WTC11 (cell line): ENCODE measurements at regions not wholly inside any gene's neighbourhood (a gene's known extent, or its start where the extent isn't known, plus 50 kb on each side); places are given as distances from the start of the nearest gene placed in this dataset.

Experiments
- ATAC-seq: fragments of 200-7000 bp; cut with Tn5 transposase; 2 replicates; pipeline ENCODE4 v1.10.0; 2021; ENCODE audit warnings: mild to moderate bottlenecking, moderate library complexity
- CTCF ChIA-PET: fragments of 300-600 bp; sonication (Branson Sonifier 250); formaldehyde crosslinking; loops from one replicate; lab custom pipeline; 2021; ENCODE audit warnings: antibody characterized with exemption; lab: Charles Lee
- POLR2A ChIA-PET: fragments of 350-600 bp; sonication (Branson Sonifier 250); formaldehyde crosslinking; loops from one replicate; lab custom pipeline; 2021; ENCODE audit warnings: antibody characterized with exemption; lab: Charles Lee
- DNase-seq: peaks from one replicate; pipeline ENCODE4 v3.0.0; 2021; ENCODE audit warnings: low spot score
- H3K27ac Mint-ChIP-seq: 2 replicates; pipeline ENCODE4 v1.8.0; 2021; ENCODE audit warnings: mixed read lengths
- H3K27me3 Mint-ChIP-seq: 2 replicates; pipeline ENCODE4 v1.8.0; 2021; ENCODE audit warnings: low read depth, mild to moderate bottlenecking, moderate library complexity, mixed read lengths
- H3K36me3 Mint-ChIP-seq: 2 replicates; pipeline ENCODE4 v1.8.0; 2021; ENCODE audit warnings: mixed read lengths
- H3K4me1 Mint-ChIP-seq: 2 replicates; pipeline ENCODE4 v1.8.0; 2022; ENCODE audit warnings: mixed read lengths
- H3K4me3 Mint-ChIP-seq: 2 replicates; pipeline ENCODE4 v1.8.0; 2021; ENCODE audit warnings: mild to moderate bottlenecking, moderate library complexity, mixed read lengths
- H3K9me3 Mint-ChIP-seq: 2 replicates; pipeline ENCODE4 v1.8.0; 2021; ENCODE audit warnings: mixed read lengths
- CREB1 ChIP-seq: sonication (generic); formaldehyde crosslinking; IDR thresholded peaks from 2 replicates; pipeline ENCODE4 v1.8.0; 2023; ENCODE audit warnings: mild to moderate bottlenecking, missing genetic modification reagents
- CREM ChIP-seq: sonication (generic); formaldehyde crosslinking; IDR thresholded peaks from 2 replicates; pipeline ENCODE4 v1.8.1; 2022; ENCODE audit warnings: mild to moderate bottlenecking, missing genetic modification reagents, moderate library complexity
- ESRRA ChIP-seq: sonication (generic); formaldehyde crosslinking; IDR thresholded peaks from 2 replicates; pipeline ENCODE4 v1.8.1; 2022; ENCODE audit warnings: mild to moderate bottlenecking, missing genetic modification reagents, borderline replicate concordance
- FOXP4 ChIP-seq: sonication (generic); formaldehyde crosslinking; IDR thresholded peaks from 2 replicates; pipeline ENCODE4 v1.8.0; 2022; ENCODE audit warnings: mild to moderate bottlenecking, missing genetic modification reagents
- JAZF1 ChIP-seq: fragments of 250-450 bp; sonication (Bioruptor Pico); IDR thresholded peaks from 2 replicates; pipeline ENCODE4 v1.9.0; 2021; ENCODE audit warnings: moderate library complexity, mild to moderate bottlenecking, inconsistent platforms
- NR1H2 ChIP-seq: sonication (generic); formaldehyde crosslinking; IDR thresholded peaks from 2 replicates; pipeline ENCODE4 v1.9.0; 2021; ENCODE audit warnings: mild to moderate bottlenecking, moderate library complexity, missing genetic modification reagents
- OVOL2 ChIP-seq: fragments of 250-450 bp; sonication (Bioruptor Pico); IDR thresholded peaks from 2 replicates; pipeline ENCODE4 v1.9.0; 2021; ENCODE audit warnings: mild to moderate bottlenecking, borderline replicate concordance
- SMAD3 ChIP-seq: sonication (generic); formaldehyde crosslinking; IDR thresholded peaks from 2 replicates; pipeline ENCODE4 v1.8.0; 2022; ENCODE audit warnings: missing genetic modification reagents, mild to moderate bottlenecking, borderline replicate concordance
- SMAD4 ChIP-seq: sonication (generic); formaldehyde crosslinking; IDR thresholded peaks from 2 replicates; pipeline ENCODE4 v1.8.0; 2022; ENCODE audit warnings: mild to moderate bottlenecking, missing genetic modification reagents
- SOX15 ChIP-seq: fragments of 250-450 bp; sonication (Bioruptor Pico); IDR thresholded peaks from 2 replicates; pipeline ENCODE4 v1.9.0; 2021; ENCODE audit warnings: mild to moderate bottlenecking
- SP1 ChIP-seq: sonication (generic); formaldehyde crosslinking; conservative IDR thresholded peaks from 2 replicates; pipeline ENCODE4 v1.8.1; 2022; ENCODE audit warnings: missing genetic modification reagents
- USF1 ChIP-seq: sonication (generic); formaldehyde crosslinking; IDR thresholded peaks from 2 replicates; pipeline ENCODE4 v1.8.0; 2022; ENCODE audit warnings: mild to moderate bottlenecking, missing genetic modification reagents
- ZBTB21 ChIP-seq: sonication (generic); formaldehyde crosslinking; IDR thresholded peaks from 2 replicates; pipeline ENCODE4 v1.8.1; 2023; ENCODE audit warnings: mild to moderate bottlenecking, missing genetic modification reagents, borderline replicate concordance
- ZNF121 ChIP-seq: sonication (generic); formaldehyde crosslinking; IDR thresholded peaks from 2 replicates; pipeline ENCODE4 v1.8.0; 2023; ENCODE audit warnings: missing genetic modification reagents
- ZNF423 ChIP-seq: fragments of 250-450 bp; sonication (Bioruptor Pico); IDR thresholded peaks from 2 replicates; pipeline ENCODE4 v2.1.2; 2022; ENCODE audit warnings: mild to moderate bottlenecking, moderate library complexity
- ZNF425 ChIP-seq: fragments of 250-450 bp; sonication (Bioruptor Pico); conservative IDR thresholded peaks from 2 replicates; pipeline ENCODE4 v1.9.0; 2021; ENCODE audit warnings: mild to moderate bottlenecking
- TF ChIP-seq, protein P1 (sequence below): sonication (generic); formaldehyde crosslinking; IDR thresholded peaks from 2 replicates; pipeline ENCODE4 v1.8.1; 2023; ENCODE audit warnings: mild to moderate bottlenecking, missing genetic modification reagents
- TF ChIP-seq, protein P2 (sequence below): fragments of 250-450 bp; sonication (Bioruptor Pico); IDR thresholded peaks from 2 replicates; pipeline ENCODE4 v1.9.0; 2021; ENCODE audit warnings: moderate library complexity, mild to moderate bottlenecking, inconsistent platforms, borderline replicate concordance

- CTCF ChIA-PET = no interaction called here
- no peak overlapping the region for H3K27ac Mint-ChIP-seq
- no peak overlapping the region for H3K4me3 Mint-ChIP-seq
- H3K4me1 Mint-ChIP-seq = peaks cover 40% of the 10 kb centered on the region
- H3K27me3 Mint-ChIP-seq = peaks cover 34% of the 10 kb centered on the region
- DNase-seq (no peak), ATAC-seq (no peak)
- POLR2A ChIA-PET = no interaction called here
- no peak for TF ChIP-seq FOXP4 (CRISPR knock-in tag)
- no peak for TF ChIP-seq USF1 (CRISPR knock-in tag)
- TF ChIP-seq SOX15 = no peak
- TF ChIP-seq, protein P1, sequence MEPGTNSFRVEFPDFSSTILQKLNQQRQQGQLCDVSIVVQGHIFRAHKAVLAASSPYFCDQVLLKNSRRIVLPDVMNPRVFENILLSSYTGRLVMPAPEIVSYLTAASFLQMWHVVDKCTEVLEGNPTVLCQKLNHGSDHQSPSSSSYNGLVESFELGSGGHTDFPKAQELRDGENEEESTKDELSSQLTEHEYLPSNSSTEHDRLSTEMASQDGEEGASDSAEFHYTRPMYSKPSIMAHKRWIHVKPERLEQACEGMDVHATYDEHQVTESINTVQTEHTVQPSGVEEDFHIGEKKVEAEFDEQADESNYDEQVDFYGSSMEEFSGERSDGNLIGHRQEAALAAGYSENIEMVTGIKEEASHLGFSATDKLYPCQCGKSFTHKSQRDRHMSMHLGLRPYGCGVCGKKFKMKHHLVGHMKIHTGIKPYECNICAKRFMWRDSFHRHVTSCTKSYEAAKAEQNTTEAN (CRISPR knock-in tag) = no peak
- TF ChIP-seq SMAD4 (CRISPR knock-in tag) = no peak
- TF ChIP-seq, protein P2, sequence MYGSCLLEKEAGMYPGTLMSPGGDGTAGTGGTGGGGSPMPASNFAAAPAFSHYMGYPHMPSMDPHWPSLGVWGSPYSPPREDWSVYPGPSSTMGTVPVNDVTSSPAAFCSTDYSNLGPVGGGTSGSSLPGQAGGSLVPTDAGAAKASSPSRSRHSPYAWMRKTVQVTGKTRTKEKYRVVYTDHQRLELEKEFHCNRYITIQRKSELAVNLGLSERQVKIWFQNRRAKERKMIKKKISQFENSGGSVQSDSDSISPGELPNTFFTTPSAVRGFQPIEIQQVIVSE (CRISPR knock-in tag) = no peak
- TF ChIP-seq ESRRA (CRISPR knock-in tag) = no peak
- TF ChIP-seq JAZF1 (CRISPR knock-in tag) = no peak
- no peak for TF ChIP-seq NR1H2 (CRISPR knock-in tag)
- TF ChIP-seq, all 79 proteins: peak for 0
- H3K9me3 Mint-ChIP-seq = peaks cover 14% of the 10 kb centered on the region
- H3K36me3 Mint-ChIP-seq = peaks cover 6% of the 10 kb centered on the region
Observed at GRCh38 chr2:139374296-139374850, 594.2 kb upstream of the NXPH2 start.

GRCh38 chr2:139369423-139370409, 589.5 kb upstream of the NXPH2 start:
- TF ChIP-seq ZNF423 (CRISPR knock-in tag) = peak; percentile 65
- TF ChIP-seq ZNF425 = no peak
- TF ChIP-seq CREM (CRISPR knock-in tag) = no peak
- TF ChIP-seq SMAD3 (CRISPR knock-in tag) = no peak
- TF ChIP-seq SOX15 = no peak
- peak; percentile 43; the same call in 1 of the 2 replicates for TF ChIP-seq SP1 (CRISPR knock-in tag)
- no peak for TF ChIP-seq CREB1 (CRISPR knock-in tag)
- no peak for TF ChIP-seq ZBTB21 (CRISPR knock-in tag)
- TF ChIP-seq ZNF121 (CRISPR knock-in tag) = 0 out of 2 replicates have a peak, but pooled peaks have one; percentile 31
- no peak for TF ChIP-seq OVOL2 (CRISPR knock-in tag)
- TF ChIP-seq, all 79 proteins: peak for 3
- CTCF ChIA-PET = no interaction called here
- H3K4me3 Mint-ChIP-seq = peak overlapping the region; percentile 44
- H3K4me1 Mint-ChIP-seq = peaks cover 42% of the 10 kb centered on the region
- H3K27me3 Mint-ChIP-seq = peaks cover 71% of the 10 kb centered on the region
- ATAC-seq = peak; percentile 94
- DNase-seq = no peak
- H3K9me3 Mint-ChIP-seq = peaks cover 7% of the 10 kb centered on the region; the same call in 1 of the 2 replicates
- POLR2A ChIA-PET = no interaction called here
- H3K27ac Mint-ChIP-seq = peak overlapping the region; percentile 56; the same call in 1 of the 2 replicates
- peaks cover 4% of the 10 kb centered on the region for H3K36me3 Mint-ChIP-seq
